GM18909 (cell line): ENCODE measurements at regions not wholly inside any gene's neighbourhood (a gene's known extent, or its start where the extent isn't known, plus 50 kb on each side); places are given as distances from the start of the nearest gene placed in this dataset.

Experiments
- ATAC-seq: cut with Tn5 transposase; IDR thresholded peaks from one replicate; pipeline ENCODE4 v1.9.1; 2021; ENCODE audit warnings: mild to moderate bottlenecking; ENCODE audit not compliant: unreplicated experiment, poor library complexity

DNA sequence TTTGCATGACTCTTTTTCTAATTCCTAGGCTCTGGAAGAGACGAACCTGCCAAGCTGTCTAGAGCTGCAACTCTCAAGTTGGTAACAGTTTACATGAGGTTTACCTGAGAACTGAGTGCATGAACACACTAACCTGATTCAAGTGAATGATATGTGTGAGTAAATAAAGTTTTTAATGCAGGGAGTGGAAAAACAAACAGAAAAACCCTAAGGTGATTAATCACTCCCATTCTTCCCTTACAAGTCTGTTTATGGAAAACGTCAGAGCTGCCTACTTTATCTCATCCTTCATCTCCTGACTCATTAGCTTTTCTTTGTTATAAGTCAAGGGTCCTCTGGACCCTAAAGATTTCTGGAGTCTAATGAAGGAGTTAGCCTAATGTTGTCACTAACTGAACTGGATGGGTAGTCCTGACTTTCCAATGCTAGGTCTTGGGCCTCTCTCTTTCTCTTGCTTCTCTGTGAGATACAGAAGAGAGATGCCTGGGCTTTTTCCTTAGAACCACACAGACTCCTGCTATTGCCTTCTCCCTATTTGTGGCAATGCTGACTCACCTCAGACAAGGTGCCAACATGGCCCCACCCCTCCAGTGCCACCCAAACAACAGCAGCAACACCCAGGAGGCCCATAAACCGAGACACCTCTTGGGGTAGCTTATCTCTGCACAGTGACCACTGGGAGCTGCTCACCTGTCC lies 952.4 kb downstream of the EPHA4 start:
- ATAC-seq = no peak

DNA sequence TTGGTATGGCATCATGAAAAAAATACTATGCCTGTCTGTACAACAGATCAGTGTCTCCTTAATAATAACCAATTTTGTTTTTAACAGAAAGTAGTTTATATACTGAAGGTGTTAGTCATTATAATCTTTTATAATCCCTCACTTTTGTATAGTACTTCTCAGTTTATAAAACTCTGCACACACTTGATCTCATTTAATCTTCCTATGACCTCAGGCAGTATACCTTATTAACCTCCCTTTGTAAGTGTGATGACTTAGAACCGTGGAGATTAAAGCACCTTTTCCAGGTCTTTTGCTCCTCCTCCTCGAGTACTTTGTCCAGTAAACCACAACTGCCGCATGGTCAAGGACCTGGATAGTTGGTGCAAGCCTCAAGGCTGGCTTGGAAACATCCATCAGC lies 945.5 kb downstream of the EPHA4 start:
- no peak for ATAC-seq

DNA sequence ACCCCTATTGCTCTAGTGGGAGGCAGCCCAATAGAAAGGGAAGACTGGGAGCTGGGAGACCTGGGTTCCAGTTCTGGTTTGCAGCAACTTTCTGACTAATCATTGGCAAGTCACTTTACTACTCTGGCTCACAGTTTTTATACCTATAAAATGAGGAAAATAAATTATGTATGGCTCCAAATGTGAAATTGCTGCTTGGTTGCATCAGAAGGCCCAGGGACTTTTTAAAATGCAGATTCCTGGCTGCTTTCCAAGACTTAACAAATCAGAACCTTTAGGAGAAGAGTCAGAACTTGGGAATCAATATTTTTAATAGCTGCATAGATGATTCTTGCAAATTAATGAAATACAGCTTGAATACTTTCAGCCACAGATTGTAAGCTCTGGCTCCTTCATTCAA lies 943.9 kb downstream of the EPHA4 start:
- no peak for ATAC-seq

DNA sequence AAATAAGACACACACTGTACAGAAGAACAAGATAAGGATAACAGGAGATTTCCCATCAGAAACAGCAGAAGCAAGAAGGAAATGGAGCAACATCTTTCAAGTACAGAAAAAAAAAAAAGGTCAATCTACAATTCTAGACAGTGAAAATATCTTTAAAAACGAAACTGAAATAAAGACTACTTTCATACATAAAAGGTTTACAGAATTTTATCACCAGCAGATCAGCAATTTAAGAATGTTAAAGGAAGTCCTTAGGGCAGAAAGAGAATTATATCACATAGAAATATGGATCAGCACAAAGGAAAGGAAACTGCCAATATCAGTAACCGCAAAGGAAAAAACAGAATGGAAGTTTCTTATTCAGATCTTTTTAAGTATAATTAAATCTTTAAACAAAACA lies 931.0 kb downstream of the EPHA4 start:
- ATAC-seq = no peak

DNA sequence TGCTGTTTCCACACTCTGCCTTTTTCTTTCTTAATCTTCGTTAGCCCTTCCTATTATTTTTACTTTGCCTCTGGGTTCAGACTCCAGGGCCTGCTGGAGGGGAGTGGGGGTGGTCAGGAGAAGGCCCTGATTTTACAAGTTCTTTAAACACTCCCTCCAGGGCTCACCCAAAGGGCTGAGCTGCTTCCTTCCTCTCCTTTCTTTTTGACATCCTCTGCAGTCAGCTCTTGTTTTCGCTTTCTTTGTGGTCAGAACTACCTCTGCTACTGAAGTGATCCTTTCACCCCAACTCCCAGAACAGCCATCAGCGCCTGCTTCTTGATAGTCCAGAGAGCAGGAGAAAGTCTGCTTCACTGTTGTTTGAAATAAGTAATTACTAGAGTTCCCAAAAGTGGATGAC lies 925.7 kb downstream of the EPHA4 start:
- no peak for ATAC-seq

DNA sequence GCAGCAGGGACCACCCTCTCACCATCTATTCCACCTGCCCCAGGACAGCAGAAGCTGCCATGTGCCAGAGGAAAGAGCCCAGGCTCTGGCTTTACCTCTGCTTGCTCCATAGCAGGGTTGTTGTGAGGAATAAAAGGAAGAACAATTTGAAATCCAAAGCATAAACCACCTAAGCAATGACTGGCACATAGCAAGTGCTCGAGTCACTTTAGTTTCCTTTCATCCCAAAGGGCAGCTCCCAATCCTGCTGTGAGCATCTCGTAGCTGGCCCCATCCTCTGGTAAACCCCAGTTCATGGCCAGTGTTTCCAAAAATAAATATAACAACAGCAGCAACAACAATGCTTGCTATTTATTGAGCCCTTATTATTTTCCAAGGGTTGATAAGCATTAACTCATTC lies 923.5 kb downstream of the EPHA4 start:
- ATAC-seq = no peak

DNA sequence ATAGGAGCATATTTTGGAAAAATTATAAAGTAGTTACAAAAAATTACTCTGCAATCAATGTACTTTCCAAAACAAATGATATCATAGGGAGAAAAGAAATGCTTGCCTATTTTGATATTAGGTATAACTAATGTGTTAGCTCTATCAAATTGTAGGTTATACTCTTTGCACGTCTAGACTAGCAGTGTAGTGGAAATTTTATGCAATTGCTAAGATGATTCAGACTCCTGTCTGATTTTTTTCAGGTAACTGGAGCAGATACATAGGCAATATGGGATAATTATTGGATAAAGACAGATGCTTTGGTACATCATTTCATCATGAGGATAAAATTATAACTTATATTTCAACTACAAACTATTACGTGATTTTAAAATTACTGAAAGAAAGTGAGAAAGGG lies 918.3 kb downstream of the EPHA4 start:
- ATAC-seq = no peak

DNA sequence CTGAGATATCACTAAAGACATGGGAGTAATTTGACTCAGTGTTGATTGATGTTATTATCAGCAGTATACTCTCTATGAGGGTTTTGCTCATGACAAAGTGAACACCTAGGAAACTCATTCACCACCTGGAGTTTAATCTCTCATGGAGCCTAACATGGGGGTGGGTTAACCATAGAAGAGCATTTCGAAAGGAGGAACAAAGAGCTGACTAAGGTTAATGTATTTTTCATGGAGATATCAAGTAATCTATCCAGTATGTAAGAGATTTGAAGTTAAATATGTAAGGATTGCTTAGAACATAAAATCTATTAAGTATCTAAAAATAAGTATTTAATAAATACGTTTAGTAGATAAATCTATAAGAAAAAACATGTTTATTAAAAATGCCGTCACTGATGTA lies 917.8 kb downstream of the EPHA4 start:
- no peak for ATAC-seq

DNA sequence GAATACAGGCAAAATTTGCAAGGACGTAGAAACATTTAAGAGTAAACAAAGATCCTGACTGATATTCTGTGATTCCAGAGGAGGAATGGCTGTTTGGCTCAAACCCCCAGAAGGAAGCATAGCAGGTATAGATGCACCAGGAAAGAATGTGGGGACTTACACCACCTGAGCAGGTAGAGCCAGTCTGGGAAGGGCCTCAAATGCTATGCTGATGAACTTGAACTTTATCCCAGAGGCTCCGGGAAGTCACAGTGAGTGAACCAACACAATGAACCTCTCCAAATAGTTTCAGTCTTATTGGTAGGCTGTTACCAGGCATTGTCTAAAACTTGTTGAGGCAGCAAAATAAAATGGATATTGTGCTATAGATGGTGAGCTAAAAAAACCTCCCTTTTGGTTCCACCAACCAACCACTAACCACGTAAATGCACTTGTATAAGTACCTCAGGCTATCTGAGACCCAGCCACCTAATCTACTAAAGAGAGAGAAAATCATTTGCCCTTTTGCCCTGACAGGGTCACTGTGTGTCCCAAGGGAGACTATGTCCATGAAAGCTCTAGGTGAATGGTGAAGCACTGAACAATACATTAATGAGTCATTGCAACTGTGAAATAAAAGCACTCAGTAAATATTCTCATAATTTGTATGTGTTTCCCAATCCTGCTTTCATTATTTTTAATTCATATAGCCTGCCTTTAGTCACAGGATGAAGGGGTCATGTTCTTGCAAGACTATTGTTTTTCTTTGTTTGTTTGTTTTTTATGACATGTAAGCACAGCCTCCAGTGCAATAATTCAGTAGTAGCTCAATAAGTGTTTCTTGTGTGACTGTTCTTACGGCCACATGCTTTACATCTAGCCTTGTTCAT lies 911.6 kb downstream of the EPHA4 start:
- no peak for ATAC-seq

DNA sequence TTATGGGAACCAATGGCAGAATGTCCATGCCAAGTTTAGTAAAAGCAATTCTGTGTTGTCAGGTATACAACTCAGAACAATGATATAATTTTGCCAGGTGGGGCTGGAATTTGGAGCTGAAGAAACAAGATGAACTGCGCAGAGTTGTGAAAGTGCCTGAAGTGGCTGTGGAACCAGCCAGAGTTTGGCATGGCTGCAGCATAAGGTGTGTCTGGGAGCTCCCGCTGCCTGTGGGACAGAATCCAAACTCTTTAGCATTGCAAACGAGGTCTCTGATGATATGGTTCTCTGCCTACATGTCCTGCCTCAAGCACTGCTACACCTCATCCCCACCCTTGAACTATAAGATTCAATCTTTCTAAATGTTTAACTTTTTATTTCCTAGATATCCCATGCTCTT lies 909.7 kb downstream of the EPHA4 start:
- no peak for ATAC-seq

DNA sequence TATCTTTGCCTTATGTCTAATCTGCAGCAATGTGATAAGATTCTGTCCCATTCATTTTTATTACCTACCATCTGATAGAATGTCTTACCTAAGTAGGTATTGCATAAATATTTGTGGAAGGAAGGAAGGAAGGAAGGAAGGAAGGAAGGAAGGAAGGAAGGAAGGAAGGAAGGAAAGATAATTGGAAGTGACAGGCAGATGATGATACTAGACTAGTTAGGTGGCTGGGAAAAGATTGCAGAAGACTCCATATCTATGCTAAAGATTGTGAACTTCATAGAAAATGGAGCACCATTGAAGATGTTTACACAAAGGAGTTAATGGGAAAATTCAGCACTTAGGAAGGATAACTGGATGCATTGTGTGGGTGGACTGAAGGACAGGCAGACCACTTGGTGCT lies 909.0 kb downstream of the EPHA4 start:
- ATAC-seq = no peak

DNA sequence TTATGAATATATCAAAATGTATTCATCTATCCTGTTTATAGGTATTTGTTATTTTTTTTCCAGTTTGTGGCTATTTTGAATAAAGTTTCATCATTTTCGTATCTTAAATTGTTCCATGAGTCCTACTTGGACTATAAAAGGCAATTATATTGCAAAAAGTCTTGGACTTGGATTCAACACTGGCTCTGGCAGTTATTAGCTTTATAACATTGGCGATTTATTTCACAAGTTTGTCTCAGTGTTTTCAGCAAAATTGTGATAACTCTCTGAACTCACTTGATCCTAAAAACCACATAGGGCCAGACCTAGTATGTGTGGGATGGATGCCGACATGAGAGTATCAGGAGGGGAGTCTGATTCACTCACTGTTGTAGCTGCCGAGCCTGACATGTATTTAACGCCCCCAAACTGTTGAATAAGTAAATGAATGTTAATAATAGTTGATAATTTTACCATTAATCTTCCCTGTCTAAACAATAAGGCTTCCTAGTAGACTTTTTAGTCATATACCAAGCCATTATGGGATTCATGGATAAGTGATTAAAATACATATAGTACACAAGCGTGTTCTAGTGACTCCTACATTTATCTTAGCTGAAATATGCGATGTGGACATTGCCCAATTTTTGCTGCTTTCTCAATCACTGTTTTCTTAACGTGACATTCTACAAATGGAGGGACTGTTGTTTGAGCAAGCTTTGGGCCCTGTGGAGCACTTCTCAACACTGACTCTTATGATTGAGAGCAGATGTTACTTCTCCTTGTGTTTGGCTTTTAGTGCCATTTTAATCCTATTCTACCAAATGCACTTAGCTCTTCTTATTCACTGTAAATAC lies 907.6 kb downstream of the EPHA4 start:
- no peak for ATAC-seq

DNA sequence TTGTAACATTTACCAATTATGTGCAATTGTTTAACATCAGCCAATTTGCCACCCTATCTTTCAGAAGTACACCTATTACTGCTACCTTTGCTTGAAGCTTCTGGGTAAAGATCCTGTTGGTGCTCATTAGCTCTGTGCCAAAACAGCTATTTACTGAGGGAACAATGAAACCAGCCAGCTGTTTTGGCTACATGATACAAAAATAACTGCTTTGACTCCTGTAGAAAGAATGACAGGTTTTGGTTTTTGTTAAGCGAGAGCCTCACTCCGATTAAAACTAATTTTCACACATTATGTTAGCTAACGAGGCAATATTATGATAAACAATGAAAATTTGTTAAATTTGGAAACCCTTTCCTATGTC lies 907.0 kb downstream of the EPHA4 start:
- ATAC-seq = no peak

DNA sequence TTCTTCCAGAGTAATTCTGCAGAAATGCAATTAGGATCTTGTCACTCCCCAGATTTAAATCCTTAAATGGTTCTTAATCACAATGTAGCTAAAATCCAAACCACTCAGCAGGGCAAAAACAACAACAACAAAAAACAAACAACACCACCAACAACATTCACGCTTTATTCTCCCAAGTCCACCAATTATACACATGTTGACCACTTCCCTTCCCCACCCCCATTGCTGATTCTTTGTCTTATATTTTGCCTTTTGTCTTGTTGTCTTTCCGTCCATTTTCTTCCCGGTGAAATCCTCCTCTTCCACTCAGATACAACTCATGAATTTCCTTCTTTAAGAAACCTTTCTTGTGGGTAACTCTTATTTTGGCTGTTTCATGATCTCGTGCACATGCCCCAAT lies 902.8 kb downstream of the EPHA4 start:
- ATAC-seq = no peak

DNA sequence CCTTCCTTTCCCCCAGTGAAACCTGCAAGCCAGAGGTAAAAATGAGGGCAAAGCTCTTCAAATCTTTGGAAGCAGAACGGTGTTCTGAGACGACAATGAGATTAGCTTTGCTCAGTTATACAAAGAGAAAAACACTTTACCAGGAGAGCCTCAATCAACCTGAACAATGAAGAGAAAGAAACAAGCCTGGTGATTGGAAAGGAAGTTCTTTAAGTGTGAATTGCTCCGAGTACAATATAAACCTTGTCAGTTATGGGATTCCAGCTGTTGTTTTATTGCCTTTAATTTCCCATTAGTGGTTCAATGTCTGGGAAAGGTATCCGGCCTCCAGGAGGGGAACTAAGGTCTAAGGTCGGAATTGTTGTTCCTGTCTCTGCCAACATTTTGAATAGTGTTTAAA lies 901.6 kb downstream of the EPHA4 start:
- no peak for ATAC-seq

DNA sequence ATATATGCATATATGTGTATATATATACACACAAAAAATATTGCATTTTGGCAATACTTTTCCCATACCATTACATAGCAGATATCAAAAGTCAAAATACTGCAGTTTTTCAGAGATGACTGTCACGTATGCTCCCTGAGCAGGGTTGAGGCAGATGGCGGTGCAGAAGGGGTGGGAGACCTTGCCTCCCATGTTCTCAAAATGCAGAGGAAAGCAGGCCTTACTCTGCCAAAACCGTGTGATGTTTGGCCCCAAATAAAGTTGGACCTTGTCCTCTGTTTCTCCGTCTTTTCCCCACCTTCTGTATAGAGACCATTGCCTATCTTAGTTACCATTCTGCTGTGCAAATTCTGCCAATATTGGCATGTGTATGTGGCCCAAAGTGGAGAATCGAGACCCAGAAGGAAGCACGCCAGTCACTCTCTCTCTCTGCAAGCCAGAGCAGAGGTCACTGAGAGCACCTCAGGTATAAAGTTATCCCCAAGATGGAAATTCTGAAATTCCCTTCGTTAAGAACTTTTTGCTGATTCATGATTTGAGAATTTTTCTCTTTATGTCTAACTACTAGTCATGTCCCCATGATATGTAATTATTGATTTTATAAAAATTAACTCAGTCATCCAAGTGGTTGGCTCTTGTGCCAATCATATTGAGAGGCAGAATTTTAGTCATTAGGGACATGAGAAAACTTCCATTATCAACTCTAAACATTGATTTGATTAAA lies 898.8 kb downstream of the EPHA4 start:
- ATAC-seq = no peak

DNA sequence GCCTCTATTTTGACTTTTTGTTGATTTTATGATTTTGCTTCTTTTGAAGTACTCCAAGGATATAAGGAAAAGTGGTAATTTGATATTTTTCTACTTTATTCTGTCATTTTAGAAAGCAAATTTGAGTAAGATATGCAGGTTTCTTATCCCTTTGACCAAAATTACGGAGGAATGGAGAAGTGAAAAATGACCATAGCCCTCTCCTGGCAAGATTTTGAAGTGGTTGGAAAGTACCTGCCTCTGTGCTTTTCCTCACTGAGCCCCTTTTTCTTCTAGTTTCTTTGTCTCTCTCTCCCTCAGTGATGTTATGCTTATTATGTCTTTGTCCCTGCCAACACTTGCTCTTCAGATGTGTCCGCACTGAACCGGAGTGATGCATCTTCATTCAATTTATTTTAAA lies 898.1 kb downstream of the EPHA4 start:
- ATAC-seq = no peak

DNA sequence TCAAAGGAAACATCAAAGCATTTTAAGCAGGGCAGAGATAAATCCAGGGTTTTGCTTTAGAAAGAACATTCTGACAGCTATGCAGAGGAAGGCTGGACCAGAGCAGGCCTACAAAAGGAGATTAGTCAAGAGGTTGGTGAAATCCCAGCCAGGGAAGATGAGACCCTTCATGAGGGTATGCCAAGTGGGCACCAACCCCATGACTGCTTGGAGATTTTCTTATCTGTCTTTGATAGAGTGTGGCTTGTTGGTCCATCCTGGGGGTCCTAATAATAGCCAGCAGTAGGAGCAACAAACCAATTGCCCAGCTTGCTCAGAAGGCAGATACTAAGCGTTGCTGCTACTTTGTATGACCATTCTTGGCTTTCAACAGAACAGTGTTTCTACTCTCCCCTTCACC lies 895.4 kb downstream of the EPHA4 start:
- ATAC-seq = no peak

DNA sequence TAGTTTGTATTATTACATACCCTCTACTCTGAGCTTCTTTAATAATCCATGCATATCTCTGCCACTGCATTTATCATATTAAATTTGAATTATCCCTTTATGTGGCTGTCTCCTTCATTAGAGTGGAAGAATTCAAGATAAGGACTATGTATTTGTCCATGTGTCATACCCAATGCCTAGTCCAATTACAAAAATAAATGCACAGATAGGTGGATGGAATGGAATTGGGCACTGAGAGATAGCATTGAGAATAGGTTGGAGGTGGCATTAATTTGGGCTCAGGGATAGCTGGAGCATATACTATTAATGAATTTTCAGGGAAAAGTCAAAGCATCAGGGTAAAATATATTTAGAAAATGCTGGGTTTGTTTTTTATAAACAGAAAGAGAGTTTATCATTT lies 893.2 kb downstream of the EPHA4 start:
- no peak for ATAC-seq

DNA sequence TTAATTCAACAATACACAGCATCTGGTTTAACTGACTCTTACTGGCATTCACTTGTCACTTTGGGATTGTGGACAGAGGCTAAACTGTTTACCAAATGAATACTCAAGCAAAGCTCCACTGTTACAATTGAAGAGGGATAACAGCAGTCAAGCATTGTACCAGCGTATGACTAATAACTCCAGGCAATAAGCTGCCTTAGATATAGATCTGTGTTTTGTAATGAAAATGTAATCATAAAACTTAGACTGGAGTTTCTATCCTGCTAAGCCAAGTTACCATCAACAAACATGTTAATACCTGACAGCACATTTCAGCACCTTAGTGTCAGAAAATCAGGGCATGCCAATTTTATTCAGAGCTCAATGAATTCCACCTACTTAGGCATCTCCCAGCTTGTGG lies 889.5 kb downstream of the EPHA4 start:
- ATAC-seq = no peak

DNA sequence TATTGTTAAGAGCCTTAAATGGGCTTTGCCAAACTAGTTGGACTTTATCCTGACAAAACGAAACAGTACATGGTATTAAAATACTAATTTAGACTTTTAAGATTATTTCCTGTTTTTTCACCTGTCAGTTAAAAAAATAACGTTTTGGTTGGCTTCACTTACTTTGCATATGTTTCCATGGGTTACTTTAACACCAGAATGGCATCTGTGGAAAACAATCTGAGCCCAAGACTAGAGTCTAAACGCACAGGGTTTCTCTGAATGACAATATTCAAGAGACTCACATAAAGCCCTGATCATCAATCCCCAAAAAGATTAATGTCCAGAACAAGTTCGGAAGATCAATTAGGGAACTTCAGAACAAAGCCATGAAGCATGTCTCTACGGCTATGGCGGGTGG lies 888.0 kb downstream of the EPHA4 start:
- no peak for ATAC-seq
